GM19025 (cell line): ENCODE measurements at regions not wholly inside any gene's neighbourhood (a gene's known extent, or its start where the extent isn't known, plus 50 kb on each side); places are given as distances from the start of the nearest gene placed in this dataset.
"Not testable (repeated sequence)": the region's sequence is repeated elsewhere in the genome, so short reads cannot be mapped to it uniquely, and the experiment has no call there.

Experiments used
- ATAC-seq: cut with Tn5 transposase; IDR thresholded peaks from one replicate; pipeline ENCODE4 v1.9.1; 2021; ENCODE audit warnings: mild to moderate bottlenecking, low read depth, moderate library complexity; ENCODE audit not compliant: unreplicated experiment

GRCh38 chr12:83666690-83667089 is 980.0 kb downstream of the TMTC2 start:
- ATAC-seq = no peak

- ATAC-seq = no peak
Observed at GRCh38 chr12:83665634-83666218, 979.0 kb downstream of the TMTC2 start.

- ATAC-seq = no peak
Observed at GRCh38 chr12:83664650-83665049, 977.9 kb downstream of the TMTC2 start.

- no peak for ATAC-seq
Observed at GRCh38 chr12:83660727-83661358, 974.1 kb downstream of the TMTC2 start.

DNA sequence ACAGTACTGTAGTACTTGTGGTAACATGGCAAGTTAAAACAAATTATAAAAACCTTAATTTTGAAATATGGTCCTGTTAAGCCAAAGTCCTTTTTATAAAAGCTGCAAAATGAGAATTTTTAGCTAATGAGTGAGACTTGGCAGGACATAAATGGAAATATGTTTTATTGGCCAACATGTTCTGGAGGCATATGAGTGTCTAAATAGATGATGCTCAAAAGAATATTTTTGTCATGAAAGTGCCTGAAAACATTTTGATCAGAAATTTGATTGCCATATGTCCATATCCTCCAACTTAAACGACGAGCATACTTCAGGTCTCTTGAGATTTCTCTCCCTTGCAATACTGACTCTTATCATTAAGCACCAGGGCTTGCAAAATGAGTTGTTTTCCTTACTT is 972.6 kb downstream of the TMTC2 start:
- ATAC-seq = no peak

DNA sequence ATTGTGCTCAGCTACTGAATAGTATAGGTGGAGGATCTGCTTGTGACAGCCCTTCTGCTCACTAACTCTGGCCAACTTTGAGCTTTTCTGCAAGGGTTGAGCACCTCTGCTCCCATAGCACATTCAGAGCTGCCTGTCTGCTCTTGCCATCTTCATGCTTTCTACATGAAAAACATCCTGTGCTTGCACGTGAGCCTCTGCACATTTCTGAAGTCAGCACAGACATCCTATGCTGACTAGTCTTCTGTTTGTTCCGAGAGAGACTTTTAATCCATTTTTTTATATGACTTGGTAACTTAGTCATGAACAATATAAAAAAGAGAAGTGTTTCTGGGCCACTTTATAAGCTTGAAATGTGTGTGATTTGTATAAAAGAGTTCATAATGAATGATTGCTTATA is 969.3 kb downstream of the TMTC2 start:
- no peak for ATAC-seq

GRCh38 chr12:83642205-83642604 is 955.5 kb downstream of the TMTC2 start:
- ATAC-seq = no peak

DNA sequence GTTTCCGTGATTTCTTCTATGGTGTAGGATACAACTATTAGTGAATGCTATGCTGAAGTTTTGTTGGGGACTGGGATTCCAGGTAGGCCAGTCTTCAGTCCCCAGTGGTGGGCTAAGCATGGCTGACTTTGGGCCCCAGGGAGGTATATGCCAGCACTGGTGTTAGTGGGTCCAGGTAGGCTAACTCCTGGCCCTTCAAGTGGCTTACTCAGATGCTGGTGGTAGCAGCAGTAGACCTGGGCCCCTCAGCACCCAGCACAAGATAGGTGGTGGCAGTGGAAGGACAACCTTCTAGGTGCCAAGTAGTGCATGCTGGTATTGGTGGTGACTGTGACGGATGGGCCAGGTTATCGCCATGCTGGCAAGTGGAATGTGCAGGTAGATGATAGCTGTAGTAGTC is 955.1 kb downstream of the TMTC2 start:
- no peak for ATAC-seq

DNA sequence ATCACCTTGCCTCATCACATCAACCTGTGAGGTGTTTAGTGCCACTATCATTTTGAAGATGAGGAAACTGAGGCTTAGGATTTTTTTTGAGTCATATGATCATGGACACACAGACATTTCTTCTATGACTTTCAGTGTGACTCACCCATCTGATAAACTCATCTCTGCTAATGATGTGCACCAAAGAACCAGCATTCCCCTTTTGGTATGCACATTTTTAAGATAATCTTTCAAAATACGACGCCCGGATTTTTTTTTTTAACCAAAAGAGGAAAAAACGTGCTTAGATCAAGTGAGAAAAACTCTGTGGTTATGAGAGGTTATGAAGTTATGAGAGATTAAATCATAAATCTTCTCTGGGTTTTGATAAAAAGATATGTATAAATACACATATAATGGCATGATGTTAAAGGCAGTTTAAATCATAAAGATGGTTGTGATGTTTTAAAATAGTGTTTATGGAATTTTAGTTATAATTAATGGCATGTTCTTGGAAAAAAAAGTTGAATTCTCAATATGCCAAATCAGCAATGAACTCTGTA is 948.1 kb downstream of the TMTC2 start:
- no peak for ATAC-seq

GRCh38 chr12:83630526-83630925 is 943.8 kb downstream of the TMTC2 start:
- ATAC-seq = no peak

DNA sequence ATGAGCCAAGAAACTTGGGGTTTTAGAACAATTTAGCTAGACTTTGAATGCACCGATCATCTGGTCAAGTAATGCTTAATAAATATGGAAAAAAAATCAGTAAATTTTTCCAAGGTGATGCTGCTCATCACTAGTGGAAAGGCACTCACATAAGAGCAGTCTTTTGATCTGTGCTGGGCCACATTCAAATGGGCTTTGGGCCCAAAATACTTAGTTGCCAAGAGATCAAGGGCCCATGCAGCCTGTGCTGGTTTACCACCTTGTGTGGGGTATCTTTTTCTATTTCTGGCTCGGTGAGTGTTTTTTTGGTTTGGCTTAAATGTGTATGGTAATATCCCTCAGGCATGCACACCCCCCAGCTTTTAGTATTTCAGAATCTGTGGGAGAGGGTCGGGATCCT is 943.2 kb downstream of the TMTC2 start:
- ATAC-seq = no peak

DNA sequence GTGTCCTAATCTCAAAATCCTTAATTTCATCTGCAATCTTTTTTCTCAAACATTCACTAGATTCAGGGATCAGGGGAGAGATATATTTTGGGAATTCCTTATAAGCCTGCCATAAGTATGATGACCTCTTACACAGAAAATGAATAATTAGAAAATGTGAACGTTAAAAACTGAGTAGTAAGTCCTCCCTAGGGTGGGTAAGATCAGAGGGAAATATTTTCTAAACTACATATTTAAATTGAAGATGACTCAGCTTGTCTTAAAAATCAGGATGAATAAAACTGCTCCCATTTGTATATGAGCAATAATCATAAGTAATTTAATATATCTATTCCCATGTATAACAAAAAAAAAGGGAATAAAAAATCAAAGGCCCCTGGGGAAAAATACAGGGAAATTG is 935.5 kb downstream of the TMTC2 start:
- ATAC-seq = no peak

DNA sequence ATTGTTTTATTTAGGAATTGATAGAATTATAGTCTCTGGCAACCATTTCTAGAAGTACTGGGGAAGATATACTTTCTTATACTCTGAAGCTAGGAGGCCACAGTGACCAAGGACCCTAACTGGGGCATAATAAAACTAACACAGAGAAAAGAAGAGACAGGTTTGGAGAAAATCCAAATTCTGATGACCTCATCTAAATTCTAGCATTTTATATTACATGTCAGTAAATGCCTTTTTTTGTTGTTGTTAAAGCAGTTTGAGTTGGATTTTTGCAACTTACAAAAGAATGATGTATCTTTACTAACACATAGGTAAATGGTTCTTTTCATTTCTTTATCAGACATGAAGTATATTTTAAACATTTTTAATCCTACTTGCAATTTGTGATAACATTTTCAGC is 933.3 kb downstream of the TMTC2 start:
- ATAC-seq = no peak

- ATAC-seq = no peak
Observed at GRCh38 chr12:83615152-83615551, 928.4 kb downstream of the TMTC2 start.

GRCh38 chr12:83613586-83614110 is 926.9 kb downstream of the TMTC2 start:
- no peak for ATAC-seq

- ATAC-seq = no peak
Observed at GRCh38 chr12:83603106-83603505, 916.4 kb downstream of the TMTC2 start.

GRCh38 chr12:83575326-83575725 is 888.6 kb downstream of the TMTC2 start:
- ATAC-seq = no peak

DNA sequence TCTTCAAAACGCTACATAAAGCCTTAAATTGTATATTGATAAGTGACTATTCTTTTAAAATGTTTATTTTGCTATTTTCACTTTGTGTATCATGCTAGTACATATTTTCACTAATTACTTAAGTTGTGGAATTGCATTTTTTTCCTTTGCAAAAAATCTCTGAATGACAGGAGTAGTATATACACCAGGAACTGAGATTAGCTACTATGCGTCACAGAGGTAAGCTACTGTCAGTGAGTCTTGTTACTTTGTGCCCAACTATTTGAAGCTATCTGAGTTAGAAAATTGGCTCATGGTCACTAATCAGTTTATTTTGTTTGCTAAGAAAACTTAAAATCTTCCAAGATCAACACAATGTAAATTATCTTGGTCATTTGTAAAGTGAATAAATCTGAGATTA is 887.4 kb downstream of the TMTC2 start:
- ATAC-seq = no peak

DNA sequence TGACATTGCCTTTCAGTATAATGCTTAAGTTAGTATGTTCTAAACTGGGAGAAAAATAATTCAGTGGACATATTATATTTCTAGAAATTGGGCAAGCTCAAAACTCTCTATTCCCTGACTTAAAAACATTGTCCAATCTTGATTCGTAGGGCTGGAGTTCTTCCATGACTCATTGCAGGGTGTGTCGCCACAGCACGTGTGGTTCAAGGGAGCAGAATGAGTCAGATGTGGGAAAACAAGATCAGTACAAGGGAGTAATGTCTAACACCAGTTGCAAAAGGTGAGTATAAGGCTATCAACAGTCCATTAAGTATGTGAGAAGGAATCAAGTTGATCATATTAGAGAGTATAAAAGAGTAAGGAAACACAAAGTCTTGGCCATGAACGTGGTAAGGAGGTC is 887.0 kb downstream of the TMTC2 start:
- ATAC-seq = no peak

GRCh38 chr12:83559650-83560049 is 872.9 kb downstream of the TMTC2 start:
- no peak for ATAC-seq

DNA sequence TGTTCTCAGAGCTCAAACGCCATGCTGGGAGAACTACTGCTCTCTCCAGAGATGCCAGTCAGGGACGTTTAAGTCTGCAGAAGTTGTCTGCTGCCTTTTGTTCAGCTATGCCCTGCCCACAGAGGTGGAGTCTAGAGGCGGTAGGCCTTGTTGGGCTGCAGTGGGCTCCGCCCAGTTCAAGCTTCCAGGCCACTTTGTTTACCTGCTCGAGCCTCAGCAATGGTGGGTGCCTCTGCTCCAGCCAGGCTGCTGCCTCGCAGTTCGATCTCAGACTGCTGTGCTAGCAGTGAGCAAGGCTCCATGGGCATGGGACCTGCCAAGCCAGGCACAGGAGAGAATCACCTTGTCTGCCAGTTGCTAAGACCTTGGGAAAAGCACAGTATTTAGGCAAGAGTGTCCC is 869.3 kb downstream of the TMTC2 start:
- not testable (repeated sequence) for ATAC-seq

DNA sequence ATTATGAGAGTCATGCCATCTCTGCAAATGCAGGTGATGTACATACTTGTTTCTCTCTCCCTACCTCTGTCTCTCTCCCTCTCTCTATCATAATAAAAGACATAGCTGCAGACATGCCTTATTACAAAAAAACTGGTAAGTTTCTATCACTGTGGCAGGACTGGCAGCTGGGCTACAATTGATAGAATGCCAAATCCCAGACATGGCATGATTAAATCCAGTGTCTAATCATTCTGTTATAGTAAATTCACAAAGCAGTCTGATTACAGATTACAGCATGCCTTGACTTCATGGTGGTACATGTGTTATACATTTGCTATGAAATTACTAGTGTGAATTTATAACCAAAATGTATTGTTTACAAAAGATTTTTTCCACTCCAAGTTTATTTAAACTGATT is 854.7 kb downstream of the TMTC2 start:
- no peak for ATAC-seq
